ENCODE measurements at regions not wholly inside any gene's neighbourhood (a gene's known extent, or its start where the extent isn't known, plus 50 kb on each side); places are given as distances from the start of the nearest gene placed in this dataset.

GRCh38 chr17:72063262-72063661, 57.6 kb upstream of the SOX9 start:
- no peak for TF ChIP-seq POLR2AphosphoS5 (IDR thresholded peaks at IDR 0.05; ENCODE audit: low read depth, low read length)
- no peak for TF ChIP-seq POLR2A (IDR thresholded peaks at IDR 0.05; ENCODE audit: low read depth, low read length)
- TF ChIP-seq POU2F2 (IDR thresholded peaks at IDR 0.05; ENCODE audit: low read depth, low read length): no peak
- TF ChIP-seq TAF1 (IDR thresholded peaks at IDR 0.05; ENCODE audit: low read depth, low read length): no peak
